Thymus (tissue), 11 donors: ENCODE measurements at regions not wholly inside any gene's neighbourhood (a gene's known extent, or its start where the extent isn't known, plus 50 kb on each side); places are given as distances from the start of the nearest gene placed in this dataset.

Experiments
- DNase-seq, 9 donors: peaks; one replicate each; pipeline ENCODE4 v3.0.0-alpha.2; 2013; ENCODE audit warnings: low spot score in 9 of 9, low read depth in 6 of 9, missing footprints in 1 of 9
- H3K27ac ChIP-seq, 2 donors: one replicate each; pipeline ENCODE4 v1.5.1; 2013; ENCODE audit warnings: control low read depth in 1 of 2, low read depth in 1 of 2, low read length in 1 of 2, mild to moderate bottlenecking in 1 of 2, moderate library complexity in 1 of 2
- H3K27me3 ChIP-seq, 2 donors: one replicate each; pipeline ENCODE4 v1.5.1; 2013; ENCODE audit warnings: low read length in 1 of 2; ENCODE audit not compliant: control insufficient read depth in 2 of 2, insufficient read depth in 1 of 2
- H3K36me3 ChIP-seq, 2 donors: one replicate each; pipeline ENCODE4 v1.5.1; 2013; ENCODE audit warnings: low read length in 1 of 2, mild to moderate bottlenecking in 1 of 2, moderate library complexity in 1 of 2; ENCODE audit not compliant: control insufficient read depth in 2 of 2, insufficient read depth in 2 of 2
- H3K4me1 ChIP-seq, 2 donors: one replicate each; pipeline ENCODE4 v1.5.1; 2013; ENCODE audit warnings: low read length in 2 of 2; ENCODE audit not compliant: control insufficient read depth in 2 of 2, insufficient read depth in 2 of 2
- H3K4me3 ChIP-seq, 2 donors: one replicate each; pipeline ENCODE4 v1.5.1; 2013; ENCODE audit warnings: low read length in 2 of 2, control low read depth in 1 of 2, mild to moderate bottlenecking in 1 of 2
- H3K9me3 ChIP-seq, 2 donors: one replicate each; pipeline ENCODE4 v1.5.1; 2013; ENCODE audit warnings: low read length in 1 of 2, mild to moderate bottlenecking in 1 of 2; ENCODE audit not compliant: control insufficient read depth in 2 of 2, insufficient read depth in 1 of 2
- WGBS: extraction: QIAGEN DNeasy Blood & Tissue Kit; methylation state at CpG from one replicate; pipeline ENCODE4 v1.1.7; 2013; 5-methylcytosine and 5-hydroxymethylcytosine counted together
- donor health status: healthy.

GRCh38 chr13:73335944-73336343, 277.1 kb downstream of the KLF5 start:
- H3K36me3 ChIP-seq, result no peaks in the 10 kb centered on the region
- H3K27me3 ChIP-seq, result no peaks in the 10 kb centered on the region
- no peaks in the 10 kb centered on the region for H3K4me1 ChIP-seq
- DNase-seq, result no peak
- H3K4me3 ChIP-seq, result no peak overlapping the region
- no peaks in the 10 kb centered on the region for H3K9me3 ChIP-seq
- no peak overlapping the region for H3K27ac ChIP-seq
- WGBS, result 97% methylated on average over 7 of the region's 7 CpGs

- Histone ChIP-seq H3K27ac (no peak overlapping the region), H3K4me3 (no peak overlapping the region), H3K4me1 (no peaks in the 10 kb centered on the region), H3K27me3 (no peaks in the 10 kb centered on the region), H3K36me3 (no peaks in the 10 kb centered on the region), H3K9me3 (no peaks in the 10 kb centered on the region)
- no peak for DNase-seq
- 75% methylated on average over 5 of the region's 5 CpGs for WGBS
Observed at GRCh38 chr13:73335210-73335609, 276.4 kb downstream of the KLF5 start.

GRCh38 chr13:73334445-73334844, 275.6 kb downstream of the KLF5 start:
- DNase-seq, result no peak
- Histone ChIP-seq H3K27ac (no peak overlapping the region), H3K27me3 (no peaks in the 10 kb centered on the region), H3K9me3 (no peaks in the 10 kb centered on the region), H3K4me1 (no peaks in the 10 kb centered on the region), H3K36me3 (no peaks in the 10 kb centered on the region), H3K4me3 (no peak overlapping the region)
- 81% methylated on average over 4 of the region's 4 CpGs for WGBS

GRCh38 chr13:73331556-73331955, 272.8 kb downstream of the KLF5 start:
- WGBS, result 99% methylated on average over 1 of the region's 1 CpG
- no peak for DNase-seq
- H3K27ac ChIP-seq, result no peak overlapping the region
- H3K4me3 ChIP-seq, result no peak overlapping the region
- no peaks in the 10 kb centered on the region for H3K36me3 ChIP-seq
- H3K4me1 ChIP-seq, result no peaks in the 10 kb centered on the region
- H3K9me3 ChIP-seq, result no peaks in the 10 kb centered on the region
- H3K27me3 ChIP-seq, result no peaks in the 10 kb centered on the region

GRCh38 chr13:73329355-73329754, 270.6 kb downstream of the KLF5 start:
- H3K36me3 ChIP-seq, result no peaks in the 10 kb centered on the region
- H3K9me3 ChIP-seq, result no peaks in the 10 kb centered on the region
- no peak overlapping the region for H3K27ac ChIP-seq
- no peak overlapping the region for H3K4me3 ChIP-seq
- DNase-seq, result no peak
- WGBS, result 96% methylated on average over 3 of the region's 3 CpGs
- no peaks in the 10 kb centered on the region for H3K27me3 ChIP-seq
- H3K4me1 ChIP-seq, result no peaks in the 10 kb centered on the region

GRCh38 chr13:73327579-73327978, 268.8 kb downstream of the KLF5 start:
- no peaks in the 10 kb centered on the region for H3K27me3 ChIP-seq
- H3K9me3 ChIP-seq, result no peaks in the 10 kb centered on the region
- WGBS, result 95% methylated on average over 4 of the region's 4 CpGs
- H3K36me3 ChIP-seq, result no peaks in the 10 kb centered on the region
- H3K27ac ChIP-seq, result no peak overlapping the region
- no peak overlapping the region for H3K4me3 ChIP-seq
- H3K4me1 ChIP-seq, result no peaks in the 10 kb centered on the region
- no peak for DNase-seq

GRCh38 chr13:73325723-73326558, 267.1 kb downstream of the KLF5 start:
- H3K27ac ChIP-seq, result no peak overlapping the region
- H3K27me3 ChIP-seq, result no peaks in the 10 kb centered on the region
- no peaks in the 10 kb centered on the region for H3K36me3 ChIP-seq
- no peaks in the 10 kb centered on the region for H3K9me3 ChIP-seq
- WGBS, result 96% methylated on average over 7 of the region's 7 CpGs
- no peak for DNase-seq
- no peak overlapping the region for H3K4me3 ChIP-seq
- H3K4me1 ChIP-seq, result no peaks in the 10 kb centered on the region

- no peaks in the 10 kb centered on the region for H3K27me3 ChIP-seq
- H3K27ac ChIP-seq, result no peak overlapping the region
- no peak for DNase-seq
- H3K4me3 ChIP-seq, result no peak overlapping the region
- H3K9me3 ChIP-seq, result no peaks in the 10 kb centered on the region
- no peaks in the 10 kb centered on the region for H3K36me3 ChIP-seq
- 91% methylated on average over 10 of the region's 10 CpGs for WGBS
- H3K4me1 ChIP-seq, result no peaks in the 10 kb centered on the region
Observed at GRCh38 chr13:73324842-73325722, 266.3 kb downstream of the KLF5 start.

- Histone ChIP-seq H3K4me3 (no peak overlapping the region), H3K36me3 (no peaks in the 10 kb centered on the region)
- 77% methylated on average over 1 of the region's 1 CpG for WGBS
Observed at GRCh38 chr13:73323615-73324014, 264.8 kb downstream of the KLF5 start.

More at GRCh38 chr13:73323615-73324014, 264.8 kb downstream of the KLF5 start:
- H3K4me1 ChIP-seq, result no peaks in the 10 kb centered on the region
- H3K27ac ChIP-seq, result no peak overlapping the region
- H3K9me3 ChIP-seq, result no peaks in the 10 kb centered on the region
- DNase-seq, result no peak
- H3K27me3 ChIP-seq, result no peaks in the 10 kb centered on the region
